ENCODE measurements at regions not wholly inside any gene's neighbourhood (a gene's known extent, or its start where the extent isn't known, plus 50 kb on each side); places are given as distances from the start of the nearest gene placed in this dataset.
A peak's percentile ranks its signal among the peaks of the same experiment; 100 is the strongest.

- CTCF ChIA-PET: no interaction called here
- H3K27me3 Mint-ChIP-seq (ENCODE audit: unreplicated experiment): no peaks in the 10 kb centered on the region
- H3K9me3 Mint-ChIP-seq (ENCODE audit: low read depth, unreplicated experiment): peaks cover 18% of the 10 kb centered on the region
- H3K4me1 Mint-ChIP-seq (ENCODE audit: low read depth, unreplicated experiment): peaks cover 31% of the 10 kb centered on the region
- no peak for TF ChIP-seq CTCF (IDR thresholded peaks at IDR 0.05; ENCODE audit: unreplicated experiment)
- BruUV-seq (replicated peaks): no TSS peak
- H3K4me3 Mint-ChIP-seq (ENCODE audit: low read depth, unreplicated experiment): no peak overlapping the region
- H3K27ac Mint-ChIP-seq (ENCODE audit: unreplicated experiment): no peak overlapping the region
- H3K36me3 Mint-ChIP-seq (ENCODE audit: insufficient read depth, unreplicated experiment): peaks cover 17% of the 10 kb centered on the region
- intact Hi-C loops (cut with micrococcal nuclease; ENCODE audit: unreplicated experiment): no loop called here
- no peak for DNase-seq
Measured at GRCh38 chr3:194067949-194068362, 68.0 kb upstream of the HES1 start.

- peaks cover 29% of the 10 kb centered on the region for H3K4me1 Mint-ChIP-seq (ENCODE audit: low read depth, unreplicated experiment)
- TF ChIP-seq CTCF (IDR thresholded peaks at IDR 0.05; ENCODE audit: unreplicated experiment): no peak
- peaks cover 19% of the 10 kb centered on the region for H3K9me3 Mint-ChIP-seq (ENCODE audit: low read depth, unreplicated experiment)
- CTCF ChIA-PET: interaction anchor here (0.5 to 1.3 kb wide), 3 partner anchors 20 to 178 kb away, joined by 3 to 4 read pairs (median 3); no protein-coding TSS in a partner anchor
- peaks cover 17% of the 10 kb centered on the region for H3K36me3 Mint-ChIP-seq (ENCODE audit: insufficient read depth, unreplicated experiment)
- intact Hi-C loops (cut with micrococcal nuclease; ENCODE audit: unreplicated experiment): loop anchor here (5.0 kb wide), 1 partner anchor 227 kb away; no protein-coding TSS in a partner anchor
- H3K27ac Mint-ChIP-seq (ENCODE audit: unreplicated experiment): peak overlapping the region; percentile 12
- BruUV-seq (replicated peaks): no TSS peak
- DNase-seq: no peak
- no peaks in the 10 kb centered on the region for H3K27me3 Mint-ChIP-seq (ENCODE audit: unreplicated experiment)
- H3K4me3 Mint-ChIP-seq (ENCODE audit: low read depth, unreplicated experiment): peak overlapping the region; percentile 72
Measured at GRCh38 chr3:194069421-194070219, 66.3 kb upstream of the HES1 start.

DNA sequence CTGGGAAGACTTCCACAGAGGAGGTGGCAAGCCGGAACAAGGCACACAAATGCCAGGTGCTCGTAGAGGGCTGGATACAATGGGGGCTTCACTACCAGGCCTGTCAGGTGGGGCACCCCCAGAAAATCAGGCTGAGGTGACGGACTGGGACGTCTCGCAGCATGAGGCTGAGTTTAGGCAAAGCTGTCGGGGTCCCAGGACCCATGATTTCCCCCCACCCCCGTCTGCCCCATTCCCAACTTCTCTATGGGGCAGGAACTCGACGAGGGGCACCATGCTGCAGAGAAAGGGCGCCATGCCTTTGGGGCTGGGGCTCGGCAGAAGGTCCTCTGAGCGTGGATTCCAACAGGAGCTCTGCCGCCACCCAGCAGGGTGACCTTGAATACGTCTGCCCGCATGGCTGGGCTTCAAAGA lies 65.7 kb upstream of the HES1 start:
- BruUV-seq (replicated peaks): TSS peak; percentile 55

More for the DNA sequence above, 65.7 kb upstream of the HES1 start:
- peaks cover 17% of the 10 kb centered on the region for H3K36me3 Mint-ChIP-seq (ENCODE audit: insufficient read depth, unreplicated experiment)
- peak overlapping the region; percentile 65 for H3K27ac Mint-ChIP-seq (ENCODE audit: unreplicated experiment)
- CTCF ChIA-PET: interaction anchor here (0.5 to 1.3 kb wide), 6 partner anchors 11 to 245 kb away, joined by 3 to 5 read pairs (median 4); no protein-coding TSS in a partner anchor
- H3K9me3 Mint-ChIP-seq (ENCODE audit: low read depth, unreplicated experiment): peaks cover 19% of the 10 kb centered on the region
- peak overlapping the region; percentile 72 for H3K4me3 Mint-ChIP-seq (ENCODE audit: low read depth, unreplicated experiment)
- TF ChIP-seq CTCF (IDR thresholded peaks at IDR 0.05; ENCODE audit: unreplicated experiment): no peak
- DNase-seq: no peak
- intact Hi-C loops (cut with micrococcal nuclease; ENCODE audit: unreplicated experiment): loop anchor here (5.0 kb wide), 1 partner anchor 228 kb away; no protein-coding TSS in a partner anchor
- H3K4me1 Mint-ChIP-seq (ENCODE audit: low read depth, unreplicated experiment): peaks cover 34% of the 10 kb centered on the region
- H3K27me3 Mint-ChIP-seq (ENCODE audit: unreplicated experiment): no peaks in the 10 kb centered on the region

All from Calu3 (cell line).